ENCODE measurements at regions not wholly inside any gene's neighbourhood (a gene's known extent, or its start where the extent isn't known, plus 50 kb on each side); places are given as distances from the start of the nearest gene placed in this dataset.
A peak's percentile ranks its signal among the peaks of the same experiment; 100 is the strongest.

DNA sequence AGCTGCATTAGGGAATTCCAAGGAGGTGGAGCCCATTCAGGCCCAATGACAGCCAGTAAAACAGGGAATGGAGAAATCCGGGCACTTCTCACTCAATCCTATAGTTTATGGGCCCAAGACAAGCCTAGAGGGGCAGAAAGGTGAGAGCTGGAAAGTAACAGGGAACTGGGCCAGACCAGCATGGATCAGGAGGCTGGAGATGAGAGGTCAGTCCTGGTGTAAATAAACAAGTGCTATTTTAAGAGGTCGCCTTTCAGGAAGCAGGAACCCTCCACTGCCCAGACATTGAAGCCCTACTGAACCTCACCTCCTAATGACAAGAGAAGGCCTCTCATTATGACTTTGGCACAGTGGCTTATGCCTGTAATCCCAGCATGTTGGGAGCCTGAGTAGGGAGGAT, 57.2 kb upstream of the TGM3 start:
- DNase-seq, result no peak

DNA sequence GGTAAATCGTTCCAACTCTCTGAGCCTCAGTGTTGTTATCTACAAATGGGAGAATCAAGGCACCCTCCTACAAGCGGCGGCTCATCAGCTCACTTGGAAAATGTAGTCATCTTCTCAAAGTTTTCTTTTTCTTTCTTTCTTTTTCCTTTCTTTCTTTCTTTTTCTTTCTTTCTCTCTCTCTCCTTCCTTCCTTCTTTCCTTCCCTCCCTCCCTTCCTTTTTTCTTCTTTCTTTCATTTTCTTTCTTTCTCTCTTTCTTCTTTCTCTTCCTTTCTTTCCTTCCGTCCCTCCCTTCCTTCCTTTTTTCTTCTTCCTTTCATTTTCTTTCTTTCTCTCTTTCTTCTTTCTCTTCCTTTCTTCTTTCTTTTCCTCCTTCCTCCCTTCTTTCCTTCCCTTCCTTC, 55.0 kb upstream of the TGM3 start:
- no peak for DNase-seq

DNA sequence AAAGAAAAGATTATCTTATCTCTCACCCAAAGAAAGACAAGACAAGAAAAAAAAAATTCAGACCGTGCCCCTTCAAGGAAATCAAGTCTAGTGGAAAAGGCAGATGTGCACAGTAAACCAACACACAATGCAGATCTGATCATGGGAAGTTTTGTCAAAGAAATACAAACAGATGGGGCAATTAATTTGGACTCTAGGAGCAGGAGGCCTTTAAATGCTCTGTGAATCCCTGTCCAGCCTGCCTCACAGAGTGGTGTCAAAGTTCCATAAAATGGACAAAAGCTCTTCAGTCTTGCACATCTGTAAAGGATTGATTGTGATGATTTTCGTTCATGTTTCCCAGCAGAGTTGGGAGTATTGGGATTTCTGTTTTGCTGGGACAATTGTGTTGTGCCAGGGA, 53.1 kb upstream of the TGM3 start:
- DNase-seq, result peak; percentile 9

DNA sequence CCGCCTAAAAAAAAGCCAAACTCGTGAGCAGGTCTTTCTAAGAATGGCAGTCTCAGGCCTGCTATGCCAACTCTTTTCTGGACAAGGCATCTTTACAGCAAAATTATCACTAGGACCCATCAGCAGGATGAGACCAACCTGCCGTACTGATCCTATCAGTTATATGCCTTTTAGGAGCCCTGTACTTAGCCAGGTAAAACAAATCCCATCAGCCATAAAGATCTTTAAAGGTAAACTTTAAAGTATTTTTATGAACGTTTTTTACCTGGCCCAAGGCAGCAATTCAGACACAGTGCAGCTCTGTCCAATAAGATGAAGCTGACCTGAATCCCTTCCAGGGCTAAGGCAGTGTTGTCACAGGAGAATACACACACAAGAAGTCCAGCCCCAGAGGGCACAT, 51.3 kb upstream of the TGM3 start:
- DNase-seq, result no peak

GRCh38 chr20:2244993-2245392, 50.8 kb upstream of the TGM3 start:
- peak; percentile 21 for DNase-seq

DNA sequence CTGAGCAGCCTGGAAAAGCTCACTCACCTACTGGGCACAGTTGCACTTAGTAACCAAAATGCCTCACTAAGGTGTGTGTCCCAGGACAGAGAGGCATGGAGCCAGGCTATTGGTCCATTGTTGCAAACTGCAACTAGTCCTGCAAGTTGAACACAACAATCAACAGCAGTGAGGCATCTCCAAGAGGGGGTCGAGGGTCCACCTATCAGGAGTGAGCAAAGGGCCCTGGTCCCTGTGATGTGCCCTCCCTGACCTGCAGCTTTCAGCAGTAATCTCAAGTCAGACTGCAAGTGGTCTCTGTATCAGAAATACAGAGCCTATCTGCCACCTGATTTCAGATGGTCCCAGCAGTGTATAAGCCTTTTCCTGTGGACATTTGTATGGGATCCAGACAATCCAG, 50.2 kb upstream of the TGM3 start:
- DNase-seq, result no peak

All from NCI-H82 (cell line).